GM06990 (cell line): ENCODE measurements at regions not wholly inside any gene's neighbourhood (a gene's known extent, or its start where the extent isn't known, plus 50 kb on each side); places are given as distances from the start of the nearest gene placed in this dataset.

Source experiments
- DNase-seq: peaks from one replicate; pipeline ENCODE4 v3.0.0-alpha.2; 2011; ENCODE audit not compliant: insufficient read length; ENCODE audit errors: extremely low read depth
- H3K27me3 ChIP-seq: replicated peaks from 2 replicates; pipeline ENCODE4 v1.6.0; 2011; ENCODE audit warnings: low read length; ENCODE audit not compliant: control insufficient read depth, insufficient read depth
- H3K36me3 ChIP-seq: 2 replicates; pipeline ENCODE4 v1.5.1; 2011; ENCODE audit warnings: low read length; ENCODE audit not compliant: control insufficient read depth, insufficient read depth
- H3K4me3 ChIP-seq: replicated peaks from 2 replicates; pipeline ENCODE4 v1.5.1; 2011; ENCODE audit warnings: low read depth, mild to moderate bottlenecking, control low read depth, low read length
- TF ChIP-seq, protein P1 (sequence below): IDR thresholded peaks from 2 replicates; pipeline ENCODE4 v1.5.1; 2011; ENCODE audit warnings: low read length, control low read depth, mild to moderate bottlenecking, inconsistent platforms; ENCODE audit not compliant: insufficient read depth, poor library complexity, severe bottlenecking

DNA sequence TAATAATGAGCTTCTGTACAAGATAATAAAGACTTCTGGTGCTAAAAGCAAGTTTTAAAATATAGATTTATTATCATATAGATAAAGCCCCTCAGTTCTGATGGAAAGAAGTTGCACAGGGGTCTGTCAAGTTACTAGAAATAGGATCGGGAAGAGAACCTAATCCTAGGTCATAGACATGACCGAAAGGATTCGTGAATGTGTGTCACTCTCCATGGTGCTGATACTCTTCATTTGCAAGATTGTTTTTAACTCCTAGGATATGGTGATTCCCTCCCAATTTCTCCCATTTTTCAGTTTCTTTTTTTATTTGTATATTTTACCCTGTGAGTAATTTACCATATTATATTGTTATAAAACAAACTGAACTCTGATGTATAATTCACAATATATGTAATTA is 58.9 kb upstream of the CTNNA2 start:
- H3K27me3 ChIP-seq: no peaks in the 10 kb centered on the region
- TF ChIP-seq, protein P1, sequence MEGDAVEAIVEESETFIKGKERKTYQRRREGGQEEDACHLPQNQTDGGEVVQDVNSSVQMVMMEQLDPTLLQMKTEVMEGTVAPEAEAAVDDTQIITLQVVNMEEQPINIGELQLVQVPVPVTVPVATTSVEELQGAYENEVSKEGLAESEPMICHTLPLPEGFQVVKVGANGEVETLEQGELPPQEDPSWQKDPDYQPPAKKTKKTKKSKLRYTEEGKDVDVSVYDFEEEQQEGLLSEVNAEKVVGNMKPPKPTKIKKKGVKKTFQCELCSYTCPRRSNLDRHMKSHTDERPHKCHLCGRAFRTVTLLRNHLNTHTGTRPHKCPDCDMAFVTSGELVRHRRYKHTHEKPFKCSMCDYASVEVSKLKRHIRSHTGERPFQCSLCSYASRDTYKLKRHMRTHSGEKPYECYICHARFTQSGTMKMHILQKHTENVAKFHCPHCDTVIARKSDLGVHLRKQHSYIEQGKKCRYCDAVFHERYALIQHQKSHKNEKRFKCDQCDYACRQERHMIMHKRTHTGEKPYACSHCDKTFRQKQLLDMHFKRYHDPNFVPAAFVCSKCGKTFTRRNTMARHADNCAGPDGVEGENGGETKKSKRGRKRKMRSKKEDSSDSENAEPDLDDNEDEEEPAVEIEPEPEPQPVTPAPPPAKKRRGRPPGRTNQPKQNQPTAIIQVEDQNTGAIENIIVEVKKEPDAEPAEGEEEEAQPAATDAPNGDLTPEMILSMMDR: no peak
- DNase-seq: no peak

GRCh38 chr2:79452651-79453050 is 60.2 kb upstream of the CTNNA2 start:
- DNase-seq: no peak
- Histone ChIP-seq H3K4me3 (no peak overlapping the region), H3K27me3 (no peaks in the 10 kb centered on the region), H3K36me3 (no peaks in the 10 kb centered on the region)
- TF ChIP-seq, protein P1: no peak

More for the DNA sequence above, 58.9 kb upstream of the CTNNA2 start:
- Histone ChIP-seq H3K36me3 (no peaks in the 10 kb centered on the region), H3K4me3 (no peak overlapping the region)

DNA sequence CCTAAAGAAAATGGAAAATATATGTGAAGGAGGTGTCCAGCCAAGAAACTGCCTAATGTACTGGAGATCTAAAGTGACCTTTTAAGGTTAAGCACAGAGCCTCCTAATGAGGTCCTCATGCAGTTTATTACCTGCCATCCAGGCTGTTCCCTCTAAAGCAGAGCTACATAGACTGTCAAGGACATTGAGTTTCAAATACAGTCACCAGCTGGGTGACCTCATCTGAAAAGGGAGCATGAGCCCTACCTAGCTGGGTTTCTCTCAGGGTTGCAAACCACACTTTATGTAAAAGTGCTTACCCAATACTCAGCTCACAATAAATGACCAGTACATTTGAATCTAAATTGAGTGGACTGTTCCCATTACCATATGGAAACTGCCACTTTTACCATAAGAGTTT is 65.4 kb upstream of the CTNNA2 start:
- Histone ChIP-seq H3K27me3 (no peaks in the 10 kb centered on the region), H3K4me3 (no peak overlapping the region), H3K36me3 (no peaks in the 10 kb centered on the region)
- no peak for DNase-seq
- TF ChIP-seq, protein P1: no peak

GRCh38 chr2:79446313-79446712 is 66.5 kb upstream of the CTNNA2 start:
- TF ChIP-seq, protein P1: no peak
- Histone ChIP-seq H3K4me3 (no peak overlapping the region), H3K27me3 (no peaks in the 10 kb centered on the region), H3K36me3 (no peaks in the 10 kb centered on the region)
- no peak for DNase-seq

DNA sequence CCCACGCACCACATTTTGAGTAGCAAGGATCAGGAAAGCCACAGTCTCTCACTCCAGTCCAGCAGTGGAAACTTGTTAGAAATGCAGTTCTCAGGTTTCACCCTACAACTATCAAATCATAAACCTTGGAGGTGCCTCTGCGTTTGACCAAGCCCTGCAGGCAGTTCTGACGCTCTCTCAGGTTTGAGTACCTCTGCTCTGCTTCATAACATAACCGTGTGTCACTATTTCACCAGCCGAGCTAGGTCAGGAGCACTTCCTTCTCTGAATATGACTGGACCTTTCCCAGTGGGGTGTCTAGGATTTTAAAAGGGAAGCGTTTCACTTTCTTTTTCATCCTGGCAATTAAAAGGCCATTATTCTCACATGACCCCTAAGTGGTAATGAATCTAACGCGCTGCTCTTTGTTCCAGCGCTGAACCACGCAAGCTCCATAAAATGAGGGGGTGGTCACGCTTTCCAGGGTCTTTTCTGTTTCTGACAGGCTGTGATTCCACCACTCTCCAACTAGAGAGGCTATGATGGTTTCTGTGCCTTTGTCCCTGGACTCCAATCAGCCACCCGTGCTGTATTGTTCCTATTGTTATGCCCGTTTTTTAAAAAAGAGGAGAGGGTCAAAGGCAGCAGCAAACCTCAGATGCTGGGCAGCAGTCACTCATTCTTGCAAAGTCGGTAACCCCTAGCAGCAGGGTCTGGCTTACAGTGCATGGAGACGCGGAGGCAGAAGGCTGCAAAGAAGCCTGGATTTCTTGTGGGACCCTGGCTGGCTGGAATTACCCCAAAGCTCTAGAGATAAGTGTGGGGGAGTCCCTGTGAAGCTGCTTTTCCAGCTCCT is 75.2 kb upstream of the CTNNA2 start:
- Histone ChIP-seq H3K27me3 (no peaks in the 10 kb centered on the region), H3K4me3 (no peak overlapping the region), H3K36me3 (no peaks in the 10 kb centered on the region)
- DNase-seq: no peak
- TF ChIP-seq, protein P1: no peak

DNA sequence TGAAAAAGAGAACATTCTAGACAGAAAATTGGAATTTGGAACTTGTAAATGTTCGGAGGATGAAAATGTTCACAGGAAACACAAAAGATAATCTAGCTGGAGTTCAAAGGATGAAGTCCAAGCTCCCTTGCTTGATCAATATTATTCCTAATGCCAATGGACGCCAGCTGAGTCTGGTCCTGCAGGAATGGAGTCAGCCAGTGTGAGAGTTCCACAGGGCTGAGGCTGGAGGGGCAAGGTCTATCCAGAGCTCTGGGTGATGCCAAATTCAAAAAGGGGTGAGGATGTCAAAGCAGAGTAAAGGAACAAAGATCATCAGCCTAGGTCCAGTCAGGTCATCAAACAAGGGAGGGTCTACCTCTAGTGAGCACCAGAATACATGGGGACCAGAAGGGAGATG is 78.5 kb upstream of the CTNNA2 start:
- TF ChIP-seq, protein P1: no peak
- Histone ChIP-seq H3K27me3 (no peaks in the 10 kb centered on the region), H3K36me3 (no peaks in the 10 kb centered on the region), H3K4me3 (no peak overlapping the region)
- DNase-seq: no peak
